GM11168 (cell line): ENCODE measurements at regions not wholly inside any gene's neighbourhood (a gene's known extent, or its start where the extent isn't known, plus 50 kb on each side); places are given as distances from the start of the nearest gene placed in this dataset.
"Not testable (repeated sequence)": the region's sequence is repeated elsewhere in the genome, so short reads cannot be mapped to it uniquely, and the experiment has no call there.

ENCODE experiments used
- in situ Hi-C: fragments of 300-500 bp; cut with MboI; formaldehyde crosslinking; loops from one replicate; pipeline ENCODE4 v1.12.0; 2022; ENCODE audit warnings: low sequenced_read_pairs; ENCODE audit not compliant: unreplicated experiment

DNA sequence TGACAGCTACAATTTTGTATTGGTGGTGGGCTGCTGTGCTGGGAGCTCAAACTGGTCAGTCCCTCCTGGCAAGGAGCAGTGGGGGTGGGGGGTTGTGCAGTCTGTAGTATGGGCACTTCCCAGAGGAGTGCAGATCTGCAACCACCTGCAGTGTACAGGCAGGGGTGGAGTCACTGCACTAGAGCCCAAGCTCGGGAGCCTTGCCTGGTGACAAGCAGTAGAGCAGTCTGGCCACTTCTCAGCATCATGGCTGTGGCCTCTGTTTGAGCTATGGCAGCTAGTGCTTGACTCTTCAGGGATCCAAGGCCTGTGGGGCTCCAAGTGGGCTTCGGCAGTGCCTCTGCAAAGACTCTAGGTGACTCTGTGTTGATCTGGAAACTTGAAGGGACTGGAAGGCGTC lies 585.1 kb upstream of the GRM3 start:
- in situ Hi-C loops = no loop called here

DNA sequence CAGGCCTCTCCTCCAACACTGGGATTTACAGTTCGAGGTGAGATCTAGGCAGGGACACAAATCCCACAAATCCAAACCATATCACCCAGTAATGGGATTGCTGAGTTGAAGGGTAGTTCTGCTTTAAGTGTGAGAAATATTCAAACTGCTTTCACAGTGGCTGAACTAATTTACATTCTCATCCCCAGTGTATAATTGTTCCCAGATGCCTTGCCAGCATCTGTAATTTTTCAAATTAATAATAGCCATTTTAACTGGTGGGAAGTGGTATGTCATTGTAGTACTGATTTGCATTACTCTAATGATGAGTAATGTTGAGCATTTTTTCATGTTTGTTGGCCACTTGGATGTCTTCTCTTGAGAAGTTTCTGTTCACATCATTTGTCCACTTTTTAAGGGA lies 592.8 kb upstream of the GRM3 start:
- in situ Hi-C loops = no loop called here

DNA sequence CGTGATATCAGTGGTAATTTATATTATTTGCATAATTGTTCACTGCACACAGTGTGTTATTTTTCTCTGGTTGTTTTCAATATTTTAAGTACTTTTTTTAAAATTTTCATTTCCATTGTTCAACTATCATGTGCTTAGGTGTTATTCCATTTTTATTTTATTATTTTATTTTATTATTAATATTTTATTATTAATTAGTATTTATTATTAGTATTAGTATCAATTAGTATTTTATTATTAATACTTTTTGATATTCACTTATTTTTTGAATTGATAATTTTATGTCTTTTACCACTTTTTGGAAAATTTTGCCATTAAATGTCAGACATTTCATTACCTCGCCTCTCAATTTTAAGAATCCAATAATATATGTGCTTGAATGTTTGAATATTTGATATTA lies 593.8 kb upstream of the GRM3 start:
- in situ Hi-C loops = no loop called here

DNA sequence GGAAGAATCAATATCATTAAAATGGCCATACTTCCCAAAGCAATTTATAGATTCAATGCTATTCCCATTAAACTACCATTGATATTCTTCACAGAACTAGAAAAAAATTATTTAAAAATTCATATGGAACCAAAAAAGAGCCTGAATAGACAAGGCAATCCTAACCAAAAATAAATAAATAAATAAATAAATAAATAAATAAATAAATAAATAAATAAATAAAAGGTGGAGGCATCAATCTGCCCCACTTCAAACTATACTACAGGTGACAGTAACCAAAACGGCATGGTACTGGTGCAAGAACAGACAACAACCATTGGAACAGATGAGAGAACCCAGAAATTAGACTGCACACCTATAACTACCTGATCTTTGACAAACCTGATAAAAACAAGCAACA lies 598.5 kb upstream of the GRM3 start:
- in situ Hi-C loops = not testable (repeated sequence)

DNA sequence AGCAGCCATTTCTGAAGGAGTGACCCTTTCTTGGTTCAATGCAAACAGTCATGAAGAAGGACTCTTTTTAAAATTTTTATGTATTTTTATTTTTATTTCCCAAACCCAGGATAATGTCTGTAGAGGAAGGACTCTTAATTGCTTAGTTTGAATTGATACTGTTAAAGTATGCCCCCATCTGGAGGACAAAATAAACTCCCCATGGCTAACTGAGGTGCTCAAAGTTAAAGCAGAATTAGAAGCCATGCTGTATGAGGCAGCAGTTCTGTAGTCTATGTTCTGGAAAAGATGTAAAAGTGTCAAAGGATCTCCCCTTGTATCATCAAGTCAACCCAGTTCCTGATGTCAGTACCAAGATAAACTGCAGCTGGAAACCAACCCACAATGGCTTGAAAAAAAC lies 617.9 kb upstream of the GRM3 start:
- in situ Hi-C loops = no loop called here

DNA sequence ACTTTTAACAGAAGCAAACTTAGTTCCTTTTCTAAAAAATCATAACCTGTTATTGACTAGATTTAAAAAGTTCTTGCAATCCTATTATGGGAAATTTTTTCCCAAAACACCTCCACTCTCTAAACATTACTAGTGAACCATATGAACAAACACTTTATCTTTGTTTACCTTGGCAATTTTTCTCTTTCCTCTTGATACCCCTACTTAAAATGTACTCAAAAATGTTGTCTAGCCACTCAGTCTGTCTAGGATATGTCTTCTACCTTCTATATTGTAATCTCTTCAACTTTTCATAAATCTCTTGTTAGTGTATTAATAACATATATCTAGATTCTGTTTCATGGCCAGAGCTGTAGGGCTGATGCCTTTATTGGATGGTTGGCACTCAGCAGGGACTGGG lies 630.0 kb upstream of the GRM3 start:
- in situ Hi-C loops = no loop called here

DNA sequence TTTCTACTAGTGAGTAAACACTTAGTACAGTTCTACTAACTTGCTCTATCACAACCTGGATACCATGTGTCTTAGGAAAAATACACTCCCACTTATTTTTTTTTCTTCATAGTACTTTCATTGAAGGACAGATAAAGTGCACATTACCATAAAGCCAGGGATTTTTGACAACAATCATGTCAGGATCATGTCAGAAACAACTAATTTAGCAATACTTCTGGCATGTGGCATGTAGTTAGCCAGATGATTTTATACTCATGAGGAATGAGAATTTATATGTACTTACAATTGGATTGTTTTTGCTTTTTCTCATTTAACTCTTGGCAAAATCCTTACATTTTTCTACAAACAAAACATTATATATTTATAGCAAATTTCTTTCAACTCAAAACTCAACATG lies 630.7 kb upstream of the GRM3 start:
- in situ Hi-C loops = no loop called here

DNA sequence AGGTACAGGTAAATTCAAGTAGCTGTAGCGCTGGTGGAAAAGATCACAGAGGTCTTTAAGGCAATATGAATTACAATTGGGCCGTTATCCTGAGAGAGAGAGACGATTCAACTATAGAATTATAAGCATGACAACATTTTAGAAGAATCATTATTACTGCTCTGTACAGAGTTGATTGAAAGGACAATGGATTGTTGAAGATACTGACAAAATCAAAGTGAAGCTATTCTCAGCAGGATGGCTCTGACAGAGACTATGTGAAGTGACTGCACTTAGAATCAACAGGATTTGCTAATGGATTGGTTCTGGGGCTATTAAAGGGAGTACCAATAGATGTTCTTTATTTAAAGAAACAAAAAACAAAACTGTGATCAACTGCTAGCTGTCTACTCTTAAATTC lies 634.8 kb upstream of the GRM3 start:
- in situ Hi-C loops = no loop called here

DNA sequence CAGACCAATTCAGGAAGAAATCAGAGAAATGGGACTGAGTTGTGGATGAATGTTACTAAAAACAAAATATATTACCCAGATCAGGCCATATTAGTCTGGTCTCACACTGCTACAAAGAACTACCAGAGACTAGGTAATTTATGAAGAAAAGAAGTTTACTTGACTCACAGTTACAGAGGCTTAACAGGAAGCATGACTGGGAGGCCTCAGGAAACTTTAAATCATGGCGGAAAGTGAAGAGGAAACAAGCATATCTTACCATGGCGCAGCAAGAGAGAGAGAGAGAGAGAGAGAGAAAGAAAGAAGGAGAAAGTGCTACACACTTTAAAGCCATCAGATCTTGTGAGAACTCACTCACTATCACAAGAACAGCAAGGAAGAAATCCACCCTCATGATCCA lies 636.8 kb upstream of the GRM3 start:
- in situ Hi-C loops = no loop called here

DNA sequence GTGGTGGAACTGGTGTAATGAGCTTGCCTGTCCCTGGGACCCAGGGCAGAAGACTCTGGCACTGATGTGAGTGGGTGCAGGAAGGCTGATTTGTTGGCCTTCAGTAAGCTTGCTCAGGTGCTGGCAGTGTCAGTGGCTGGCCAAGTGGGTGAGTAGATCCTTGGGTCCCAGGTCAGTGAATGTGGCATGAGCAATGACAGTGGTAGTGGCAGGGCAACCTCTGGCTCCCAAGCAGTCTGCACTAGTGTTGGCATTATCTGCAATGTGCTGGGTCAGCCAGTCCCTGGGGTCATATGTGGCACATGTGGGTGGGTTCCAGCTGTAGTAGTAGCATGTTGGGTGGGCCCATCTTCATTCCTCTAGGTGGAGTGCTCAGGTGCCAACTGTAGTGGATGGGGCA lies 640.9 kb upstream of the GRM3 start:
- in situ Hi-C loops = no loop called here

DNA sequence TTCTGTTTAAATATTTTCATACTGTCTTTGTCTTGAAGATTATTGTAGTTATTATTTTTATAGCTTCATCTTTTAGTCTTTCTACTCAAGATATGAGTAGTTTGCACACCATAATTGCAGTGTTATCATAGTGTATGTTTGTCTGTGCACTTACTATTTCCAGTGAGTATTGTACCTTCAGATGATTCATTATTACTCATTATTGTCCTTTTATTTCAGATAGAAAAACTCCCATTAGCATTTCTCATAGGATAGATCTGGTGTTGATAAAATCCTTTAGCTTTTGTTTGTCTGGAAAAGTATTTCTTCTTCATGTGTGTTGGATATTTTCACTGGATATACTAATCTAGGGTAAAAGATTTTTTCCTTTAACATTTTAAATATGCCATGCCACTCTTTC lies 646.2 kb upstream of the GRM3 start:
- in situ Hi-C loops = no loop called here

DNA sequence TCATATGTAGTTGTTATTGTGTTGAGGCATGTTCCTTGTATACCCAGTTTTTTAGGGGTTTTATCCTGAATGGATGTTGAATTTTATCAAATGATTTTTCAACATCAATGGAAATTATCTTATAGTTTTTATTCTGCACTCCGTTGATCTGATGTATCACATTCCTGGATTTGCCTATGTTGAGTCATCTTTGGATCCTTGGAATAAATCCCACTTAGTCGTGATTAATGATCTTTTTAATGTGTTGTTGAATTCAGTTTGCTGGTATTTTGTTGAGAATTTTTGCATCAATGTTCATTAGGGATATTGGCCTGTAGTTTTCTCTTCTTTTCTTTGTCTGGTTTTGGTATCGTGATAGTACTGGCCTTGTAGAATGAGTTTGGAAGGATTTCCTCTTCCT lies 648.6 kb upstream of the GRM3 start:
- in situ Hi-C loops = no loop called here

DNA sequence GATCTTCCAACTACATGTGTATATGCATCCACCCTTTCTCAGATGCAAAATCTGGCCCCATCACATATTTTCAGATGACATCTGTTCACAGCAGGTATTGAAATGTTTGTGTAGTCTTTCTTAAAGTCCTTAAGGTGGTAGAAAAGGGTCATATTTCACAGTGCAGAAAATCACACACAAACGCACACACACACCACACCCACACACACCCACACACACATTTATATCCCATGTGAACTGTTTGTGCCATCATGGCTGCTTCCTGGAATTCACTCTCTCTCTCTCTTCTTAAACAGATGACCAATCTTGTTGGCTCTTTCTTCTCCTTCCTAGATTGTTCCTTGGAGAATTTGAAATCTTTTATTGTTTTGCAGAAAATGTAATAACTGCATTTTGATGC lies 663.0 kb upstream of the GRM3 start:
- in situ Hi-C loops = no loop called here

DNA sequence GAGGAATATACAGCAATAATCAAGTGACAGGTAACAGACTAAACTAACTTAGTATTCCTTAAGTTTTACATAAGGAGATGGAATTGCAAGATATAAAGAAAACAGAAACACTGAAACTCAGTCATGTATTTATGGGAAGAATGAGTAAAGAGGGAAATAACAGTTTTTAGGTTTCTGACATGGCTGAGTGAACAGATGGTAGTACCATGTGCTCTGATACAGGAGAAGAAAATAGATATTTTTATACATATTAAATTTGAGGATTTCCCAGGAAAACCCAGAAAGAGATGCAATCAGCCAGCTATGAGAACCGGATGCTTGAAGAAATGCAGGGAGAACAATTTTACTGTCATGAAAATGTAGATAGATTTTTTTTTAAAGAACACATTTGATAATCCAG lies 669.5 kb upstream of the GRM3 start:
- in situ Hi-C loops = no loop called here

DNA sequence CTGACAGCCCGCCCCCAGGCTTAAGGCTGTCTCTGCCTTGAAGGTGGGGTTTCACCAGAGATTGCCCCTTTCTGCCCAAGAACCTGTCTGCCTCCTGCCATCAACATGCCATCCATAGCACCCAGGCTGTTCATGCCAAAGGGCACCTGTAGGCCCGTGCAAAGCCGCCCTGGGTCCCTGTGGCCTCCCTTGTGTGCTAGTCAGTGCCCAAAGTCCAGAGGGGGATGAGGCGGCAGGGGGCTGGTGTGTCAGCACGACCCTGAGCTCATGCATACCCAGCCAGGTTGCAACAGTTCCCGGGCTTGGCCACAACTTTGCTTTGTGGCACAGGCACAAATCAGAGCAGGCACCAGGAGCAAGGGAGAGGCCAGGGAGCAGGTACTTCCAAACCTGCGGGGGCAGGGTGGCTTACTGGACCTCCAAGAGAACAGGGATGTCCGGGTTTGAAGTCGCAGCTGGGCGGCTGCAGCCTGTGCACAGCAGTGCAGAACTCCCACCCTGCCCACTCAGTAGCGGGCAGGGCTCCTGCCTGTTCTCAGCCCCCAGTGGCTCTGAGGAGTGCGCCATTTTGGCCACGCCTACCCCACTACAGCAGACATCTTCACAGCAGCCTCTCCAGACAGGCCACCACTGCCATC lies 671.1 kb upstream of the GRM3 start:
- in situ Hi-C loops = no loop called here

DNA sequence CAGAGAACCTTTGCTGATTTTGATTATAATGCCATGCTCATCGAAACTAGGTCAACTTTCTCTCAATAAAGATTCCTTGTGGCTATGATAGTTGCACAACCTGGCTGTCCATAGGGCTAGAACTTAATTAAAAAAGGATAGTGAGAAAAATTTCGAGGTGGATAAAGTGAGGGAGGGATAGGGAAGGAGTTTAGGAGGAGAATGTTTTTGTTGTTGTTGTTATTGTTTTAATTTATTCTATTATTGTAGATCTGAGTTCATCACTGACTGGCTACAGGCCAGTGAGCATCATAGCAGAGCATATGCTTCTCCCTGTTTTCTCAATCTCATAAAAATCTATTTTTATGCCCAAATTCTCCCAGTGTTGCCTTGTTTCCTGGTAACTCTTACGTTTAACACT lies 688.7 kb upstream of the GRM3 start:
- in situ Hi-C loops = no loop called here

DNA sequence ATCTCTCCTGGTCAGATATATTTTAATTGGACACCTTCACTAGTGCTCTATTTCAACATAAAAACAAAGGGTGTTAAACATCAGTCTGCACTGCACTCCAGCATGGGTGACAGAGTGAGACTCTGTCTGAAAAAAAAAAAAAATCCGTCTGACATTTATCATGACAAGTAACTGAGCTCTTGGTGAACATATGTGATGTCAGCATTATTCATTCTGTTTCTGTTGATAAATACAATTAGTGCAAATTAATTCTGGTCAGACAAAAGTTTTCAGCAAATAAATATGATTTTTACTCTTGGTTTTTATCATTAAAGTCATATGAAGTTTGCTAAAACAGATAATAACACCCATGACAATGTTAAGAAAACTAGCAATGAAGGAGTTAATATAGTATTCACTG lies 692.8 kb upstream of the GRM3 start:
- in situ Hi-C loops = no loop called here

DNA sequence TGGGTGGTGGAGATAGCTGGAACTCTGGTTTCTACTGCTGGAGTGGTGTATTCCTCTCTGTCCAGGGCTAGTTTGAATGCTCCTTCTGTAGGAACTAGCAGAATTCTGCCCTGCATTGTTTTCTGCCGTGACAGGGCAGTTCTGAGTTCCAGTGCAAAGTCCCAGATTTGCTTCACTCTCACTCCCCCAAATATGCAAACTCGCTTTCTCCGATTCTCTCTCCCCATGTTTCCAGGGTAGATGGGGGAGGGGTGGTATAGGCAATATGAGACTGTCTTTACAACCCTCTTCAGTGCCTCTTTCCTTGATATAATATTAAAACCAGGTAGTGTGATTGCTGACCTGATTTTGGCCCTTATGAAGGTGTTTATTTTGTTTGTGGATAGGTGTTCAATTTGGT lies 693.3 kb upstream of the GRM3 start:
- in situ Hi-C loops = no loop called here

DNA sequence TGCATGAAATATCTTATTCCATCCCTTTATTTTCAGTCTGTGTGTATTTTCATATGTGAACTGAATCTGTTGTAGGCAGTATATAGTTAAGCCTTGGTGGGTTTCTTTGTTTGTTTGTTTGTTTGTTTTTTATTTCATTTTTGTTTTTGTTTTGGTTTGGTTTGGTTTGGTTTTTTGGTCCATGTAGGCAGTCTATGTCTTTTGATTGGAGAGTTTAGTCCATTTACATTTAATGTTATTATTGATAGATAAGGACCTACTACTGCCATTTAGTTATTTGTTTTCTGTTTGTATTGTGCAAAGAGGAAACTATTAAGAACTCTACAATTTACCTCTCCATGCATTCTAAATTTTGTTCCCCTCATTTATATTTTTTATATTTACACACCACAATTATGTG lies 695.9 kb upstream of the GRM3 start:
- in situ Hi-C loops = no loop called here

DNA sequence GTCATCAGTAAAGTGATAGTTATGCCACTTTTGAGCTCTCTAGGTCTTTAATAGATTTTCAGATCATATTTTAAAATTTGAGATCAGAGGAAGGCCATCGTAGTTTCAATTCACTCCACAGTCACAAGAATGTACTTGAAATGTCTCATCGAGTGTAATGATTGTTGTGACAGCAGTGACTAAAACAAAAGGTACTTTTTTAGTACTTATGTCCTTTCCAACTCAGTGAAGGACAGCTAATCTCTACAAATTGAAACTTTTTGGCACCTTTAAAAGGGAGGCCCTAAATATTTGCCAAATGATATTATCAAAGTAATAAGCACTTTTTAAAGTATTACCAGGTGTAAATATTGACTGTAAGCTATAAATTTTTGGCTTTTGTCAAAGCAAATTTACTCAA lies 702.9 kb upstream of the GRM3 start:
- in situ Hi-C loops = no loop called here

DNA sequence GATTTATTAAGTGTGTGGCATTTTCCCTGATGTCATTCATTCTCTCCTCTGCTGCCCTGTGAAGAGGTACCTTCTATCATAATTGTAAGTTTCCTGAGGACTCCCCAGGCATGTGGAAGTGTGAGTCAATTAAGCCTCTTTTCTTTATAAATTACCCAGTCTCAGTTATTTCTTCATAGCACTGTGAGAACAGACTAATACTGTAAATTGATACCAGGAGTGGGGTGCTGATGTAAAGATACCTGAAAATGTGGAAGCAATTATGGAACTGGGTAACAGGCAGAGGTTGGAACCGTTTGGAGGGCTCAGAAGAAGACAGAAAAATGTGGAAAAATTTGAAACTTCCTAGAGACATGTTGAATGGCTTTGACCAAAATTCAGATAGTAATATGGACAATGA lies 711.8 kb upstream of the GRM3 start:
- in situ Hi-C loops = no loop called here

DNA sequence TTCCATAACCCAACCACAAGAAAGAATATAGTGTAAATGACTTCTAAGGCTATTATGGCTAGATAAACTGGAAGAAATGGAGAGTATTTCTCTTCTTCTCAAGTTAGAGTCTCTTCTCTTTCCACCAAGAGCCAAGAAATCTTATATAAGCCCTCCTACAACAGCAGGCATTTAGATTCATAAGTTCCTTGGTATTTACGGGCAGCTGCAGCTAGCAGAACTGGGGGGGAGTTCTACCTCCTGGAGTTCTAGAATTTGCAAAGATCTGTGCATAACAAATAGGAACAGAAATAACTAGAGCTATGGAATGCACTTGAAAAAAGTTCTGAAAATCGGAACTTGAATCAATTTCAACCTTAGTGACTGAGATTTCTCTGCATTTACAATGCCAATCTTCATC lies 715.2 kb upstream of the GRM3 start:
- in situ Hi-C loops = no loop called here

DNA sequence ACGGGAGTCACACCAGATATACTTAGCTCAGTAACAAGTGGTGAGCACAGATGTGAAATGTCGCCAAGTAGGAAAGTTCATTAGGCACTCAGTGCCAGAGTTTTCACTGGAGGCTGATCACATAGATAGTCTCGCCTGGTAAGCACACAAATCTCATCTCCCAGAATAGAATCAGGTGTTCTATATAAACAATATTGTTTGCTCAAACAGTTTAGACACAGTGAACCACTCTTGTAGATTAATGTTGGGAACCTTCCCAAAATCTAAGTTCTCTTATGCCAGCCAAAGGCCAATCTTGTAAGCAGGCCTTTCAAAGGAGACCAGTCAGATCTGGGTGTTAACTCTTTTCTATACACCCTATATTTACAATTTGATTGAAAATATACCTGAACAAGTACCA lies 716.5 kb upstream of the GRM3 start:
- in situ Hi-C loops = no loop called here
